ENCODE measurements at regions not wholly inside any gene's neighbourhood (a gene's known extent, or its start where the extent isn't known, plus 50 kb on each side); places are given as distances from the start of the nearest gene placed in this dataset.
"Not testable (repeated sequence)": the region's sequence is repeated elsewhere in the genome, so short reads cannot be mapped to it uniquely, and the experiment has no call there.

- Mint-ChIP-seq H3K27ac (no peak overlapping the region), H3K4me3 (no peak overlapping the region), H3K9me3 (no peaks in the 10 kb centered on the region), H3K4me1 (no peaks in the 10 kb centered on the region), H3K27me3 (no peaks in the 10 kb centered on the region), H3K36me3 (no peaks in the 10 kb centered on the region)
These were observed 202.3 kb upstream of the SLC16A7 start for GRCh38 chr12:59393506-59393905.

- H3K27me3 Mint-ChIP-seq = no peaks in the 10 kb centered on the region
- no peaks in the 10 kb centered on the region for H3K4me1 Mint-ChIP-seq
- no peaks in the 10 kb centered on the region for H3K36me3 Mint-ChIP-seq
- no peaks in the 10 kb centered on the region for H3K9me3 Mint-ChIP-seq
- no peak overlapping the region for H3K4me3 Mint-ChIP-seq
- H3K27ac Mint-ChIP-seq = no peak overlapping the region
These were observed 205.8 kb upstream of the SLC16A7 start for GRCh38 chr12:59389968-59390576.

- Mint-ChIP-seq H3K9me3 (no peaks in the 10 kb centered on the region), H3K4me1 (no peaks in the 10 kb centered on the region), H3K27me3 (no peaks in the 10 kb centered on the region), H3K36me3 (no peaks in the 10 kb centered on the region), H3K4me3 (no peak overlapping the region), H3K27ac (no peak overlapping the region)
These were observed 207.1 kb upstream of the SLC16A7 start for GRCh38 chr12:59388694-59389093.

DNA sequence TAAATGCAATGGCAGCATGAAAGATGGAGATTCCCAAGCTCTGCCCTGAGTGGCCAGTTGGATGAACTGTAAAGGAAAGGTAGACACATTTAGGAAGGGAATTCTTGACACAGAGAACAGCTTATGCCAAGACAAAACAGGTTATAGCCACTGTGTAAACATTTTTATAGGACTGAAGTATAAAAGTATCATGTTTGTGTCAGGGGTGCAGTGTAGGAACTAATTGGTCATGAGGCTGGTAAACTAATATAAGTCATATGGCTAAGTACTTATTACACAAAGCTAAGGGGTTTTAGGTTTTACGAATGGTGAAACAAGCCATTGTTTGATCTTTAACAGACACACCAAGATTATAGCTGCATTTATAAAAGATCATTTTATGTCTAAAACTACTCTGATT lies 207.7 kb upstream of the SLC16A7 start:
- no peaks in the 10 kb centered on the region for H3K9me3 Mint-ChIP-seq
- H3K4me1 Mint-ChIP-seq = no peaks in the 10 kb centered on the region
- no peaks in the 10 kb centered on the region for H3K36me3 Mint-ChIP-seq
- H3K27me3 Mint-ChIP-seq = no peaks in the 10 kb centered on the region
- H3K27ac Mint-ChIP-seq = no peak overlapping the region
- H3K4me3 Mint-ChIP-seq = no peak overlapping the region

GRCh38 chr12:59386236-59386635 lies 209.6 kb upstream of the SLC16A7 start:
- Mint-ChIP-seq H3K9me3 (no peaks in the 10 kb centered on the region), H3K27ac (no peak overlapping the region), H3K4me3 (no peak overlapping the region), H3K4me1 (no peaks in the 10 kb centered on the region), H3K36me3 (no peaks in the 10 kb centered on the region), H3K27me3 (no peaks in the 10 kb centered on the region)

DNA sequence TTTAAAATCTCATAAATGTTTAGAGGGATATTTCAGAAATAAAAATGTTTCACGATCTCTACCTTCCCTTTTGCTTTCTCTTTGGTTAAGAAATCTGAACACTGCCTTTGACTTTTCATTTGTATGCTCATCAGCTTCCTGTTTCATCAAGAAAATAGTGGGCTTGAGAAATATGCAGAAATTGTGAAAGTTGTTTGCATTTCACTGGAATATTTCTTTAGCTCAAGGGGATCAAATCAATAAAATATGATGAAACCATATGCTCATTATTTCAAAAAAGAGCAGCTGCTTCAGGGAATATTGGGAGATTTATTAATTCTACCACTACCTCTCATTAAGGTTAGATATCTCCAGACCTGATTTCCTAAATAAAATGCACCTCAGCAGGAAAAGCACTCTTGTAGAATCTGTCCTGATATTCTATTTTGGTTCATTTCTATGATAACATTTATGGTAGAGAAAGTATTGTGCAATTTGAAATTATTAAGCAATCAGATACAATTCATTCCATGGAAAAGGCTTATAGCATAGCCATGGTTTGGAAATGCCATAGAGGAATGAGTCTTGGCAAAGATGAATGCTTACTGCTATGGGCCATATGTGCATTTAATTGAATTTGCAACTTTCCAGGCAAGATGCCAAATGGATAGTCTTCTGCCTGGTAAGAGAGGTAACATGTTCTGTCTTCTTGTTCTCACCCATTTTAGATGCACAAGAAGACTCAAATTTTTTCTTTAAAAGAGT lies 212.6 kb upstream of the SLC16A7 start:
- no peaks in the 10 kb centered on the region for H3K27me3 Mint-ChIP-seq
- H3K27ac Mint-ChIP-seq = no peak overlapping the region
- no peaks in the 10 kb centered on the region for H3K36me3 Mint-ChIP-seq
- no peak overlapping the region for H3K4me3 Mint-ChIP-seq
- no peaks in the 10 kb centered on the region for H3K9me3 Mint-ChIP-seq
- H3K4me1 Mint-ChIP-seq = no peaks in the 10 kb centered on the region

- Mint-ChIP-seq H3K36me3 (no peaks in the 10 kb centered on the region), H3K27ac (no peak overlapping the region), H3K27me3 (no peaks in the 10 kb centered on the region), H3K4me1 (no peaks in the 10 kb centered on the region), H3K9me3 (no peaks in the 10 kb centered on the region), H3K4me3 (no peak overlapping the region)
These were observed 213.3 kb upstream of the SLC16A7 start for GRCh38 chr12:59382282-59383078.

DNA sequence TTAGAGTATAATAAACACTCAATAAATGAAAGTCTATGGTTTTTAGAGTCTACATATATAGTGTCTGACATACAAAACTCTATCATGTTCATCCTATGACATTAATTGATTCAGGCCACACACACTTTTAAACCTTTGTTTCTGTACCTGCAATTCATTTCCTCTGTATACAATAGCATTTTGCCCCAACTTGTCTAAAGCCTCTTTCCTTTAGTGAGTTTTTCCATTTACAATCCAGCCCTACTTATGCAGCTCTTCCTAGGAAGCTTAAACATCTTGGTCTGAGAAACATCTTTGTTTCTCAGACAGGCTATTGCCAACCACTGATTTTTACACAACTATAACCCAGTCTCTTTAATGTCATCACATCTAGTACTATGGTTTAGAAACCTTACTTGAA lies 214.7 kb upstream of the SLC16A7 start:
- Mint-ChIP-seq H3K4me3 (no peak overlapping the region), H3K27me3 (no peaks in the 10 kb centered on the region), H3K4me1 (no peaks in the 10 kb centered on the region), H3K27ac (no peak overlapping the region), H3K9me3 (no peaks in the 10 kb centered on the region), H3K36me3 (no peaks in the 10 kb centered on the region)

GRCh38 chr12:59375633-59376032 lies 220.2 kb upstream of the SLC16A7 start:
- no peaks in the 10 kb centered on the region for H3K27me3 Mint-ChIP-seq
- H3K4me1 Mint-ChIP-seq = no peaks in the 10 kb centered on the region
- H3K36me3 Mint-ChIP-seq = no peaks in the 10 kb centered on the region
- H3K4me3 Mint-ChIP-seq = no peak overlapping the region
- H3K9me3 Mint-ChIP-seq = peaks cover 0 to 2% (median 0%) of the 10 kb centered on the region in 3 donors
- no peak overlapping the region for H3K27ac Mint-ChIP-seq

- Mint-ChIP-seq H3K27ac (no peak overlapping the region), H3K4me3 (no peak overlapping the region), H3K36me3 (no peaks in the 10 kb centered on the region), H3K4me1 (no peaks in the 10 kb centered on the region), H3K27me3 (no peaks in the 10 kb centered on the region), H3K9me3 (peaks cover 0 to 2% (median 0%) of the 10 kb centered on the region in 3 donors)
These were observed 221.0 kb upstream of the SLC16A7 start for GRCh38 chr12:59374783-59375182.

- Mint-ChIP-seq H3K4me3 (no peak overlapping the region), H3K9me3 (peaks cover 0 to 2% (median 1%) of the 10 kb centered on the region in 3 donors), H3K27ac (no peak overlapping the region), H3K36me3 (no peaks in the 10 kb centered on the region), H3K27me3 (peaks cover 1% of the 10 kb centered on the region), H3K4me1 (no peaks in the 10 kb centered on the region)
These were observed 222.9 kb upstream of the SLC16A7 start for GRCh38 chr12:59372956-59373355.

DNA sequence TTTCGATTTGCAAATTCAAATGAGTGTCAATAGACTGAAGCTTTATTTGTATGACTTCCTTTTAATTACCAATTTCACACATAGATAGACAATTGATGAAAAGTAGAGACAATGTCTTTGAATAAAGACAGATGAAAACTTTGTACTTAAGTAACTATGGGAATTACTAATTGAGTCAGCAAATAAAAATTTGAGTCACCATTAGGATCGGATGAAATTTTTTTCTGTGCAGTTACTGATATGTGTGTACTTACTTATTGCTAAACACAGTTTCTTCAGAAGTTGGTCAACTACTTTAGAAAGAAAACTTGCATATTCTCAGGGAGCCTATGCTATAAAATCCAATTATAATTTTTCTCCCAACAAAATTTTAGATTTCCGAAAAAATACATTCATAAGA lies 224.9 kb upstream of the SLC16A7 start:
- H3K27me3 Mint-ChIP-seq = peaks cover 1% of the 10 kb centered on the region
- no peaks in the 10 kb centered on the region for H3K4me1 Mint-ChIP-seq
- no peaks in the 10 kb centered on the region for H3K36me3 Mint-ChIP-seq
- no peak overlapping the region for H3K27ac Mint-ChIP-seq
- H3K4me3 Mint-ChIP-seq = no peak overlapping the region
- peaks cover 0 to 2% (median 1%) of the 10 kb centered on the region in 3 donors for H3K9me3 Mint-ChIP-seq

- H3K36me3 Mint-ChIP-seq = no peaks in the 10 kb centered on the region
- H3K4me1 Mint-ChIP-seq = no peaks in the 10 kb centered on the region
- peaks cover 0 to 1% (median 0%) of the 10 kb centered on the region in 3 donors for H3K9me3 Mint-ChIP-seq
- H3K4me3 Mint-ChIP-seq = no peak overlapping the region
- peaks cover 1% of the 10 kb centered on the region for H3K27me3 Mint-ChIP-seq
- no peak overlapping the region for H3K27ac Mint-ChIP-seq
These were observed 230.7 kb upstream of the SLC16A7 start for GRCh38 chr12:59365133-59365532.

DNA sequence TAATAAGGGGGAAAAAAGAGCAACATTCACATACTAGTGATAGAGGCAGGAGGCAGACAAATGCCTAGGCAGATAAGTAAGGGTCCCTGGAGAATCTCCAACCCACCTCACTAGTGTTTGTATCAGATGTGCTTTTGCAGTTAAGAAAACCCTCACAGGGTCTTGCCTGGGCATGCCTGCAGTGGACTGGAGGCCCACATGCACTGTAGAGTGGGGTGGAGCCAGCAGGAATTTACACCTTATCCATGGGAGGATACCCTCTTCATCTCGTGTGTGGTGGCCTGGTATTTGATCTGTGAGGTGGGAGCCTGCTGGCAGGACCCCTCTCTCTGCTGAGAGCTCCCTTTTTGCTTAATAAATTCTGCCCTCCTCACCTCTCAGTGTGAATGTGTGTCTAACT lies 238.0 kb upstream of the SLC16A7 start:
- H3K4me3 Mint-ChIP-seq = no peak overlapping the region
- peaks cover 0 to 4% (median 0%) of the 10 kb centered on the region in 3 donors for H3K9me3 Mint-ChIP-seq
- no peaks in the 10 kb centered on the region for H3K36me3 Mint-ChIP-seq
- H3K27ac Mint-ChIP-seq = no peak overlapping the region
- H3K4me1 Mint-ChIP-seq = no peaks in the 10 kb centered on the region
- H3K27me3 Mint-ChIP-seq = no peaks in the 10 kb centered on the region

GRCh38 chr12:59346248-59346647 lies 249.6 kb upstream of the SLC16A7 start:
- not testable (repeated sequence) for H3K27me3 Mint-ChIP-seq, H3K27ac Mint-ChIP-seq, H3K36me3 Mint-ChIP-seq, H3K4me3 Mint-ChIP-seq, H3K4me1 Mint-ChIP-seq
- H3K9me3 Mint-ChIP-seq = peaks cover 2 to 13% (median 4%) of the 10 kb centered on the region in 3 donors

Data from IgD-negative memory B cell (primary cell).